Naive thymus-derived CD8-positive, alpha-beta T cell (primary cell): ENCODE measurements at regions not wholly inside any gene's neighbourhood (a gene's known extent, or its start where the extent isn't known, plus 50 kb on each side); places are given as distances from the start of the nearest gene placed in this dataset.

Experiments
- ATAC-seq, 2 donors: fragments of 150-1000 bp; cut with Tn5 transposase in 1 of 2; sonication (Bioruptor Pico), chemical (Tn5 transposase) in 1 of 2; 1 replicate in 1 of 2; 2 replicates in 1 of 2; pipeline ENCODE4 v1.10.0; 2021; ENCODE audit warnings: mild to moderate bottlenecking in 2 of 2, moderate library complexity in 2 of 2
- POLR2A ChIA-PET: fragments of 350-600 bp; sonication (Branson Sonifier 250); formaldehyde crosslinking; loops from one replicate; lab custom pipeline; 2021; ENCODE audit warnings: antibody characterized with exemption; lab: Charles Lee
- DNase-seq, 10 donors: peaks; one replicate each; pipeline versions ENCODE4 v3.0.0 to v3.0.0-alpha.2; 2020 to 2022
- H3K27ac Mint-ChIP-seq, 10 donors: one replicate each; pipeline ENCODE4 v1.8.0; 2020 to 2022; ENCODE audit warnings: mild to moderate bottlenecking in 10 of 10, mixed read lengths in 10 of 10, moderate library complexity in 4 of 10, inconsistent platforms in 1 of 10
- H3K27me3 Mint-ChIP-seq, 5 donors: one replicate each; pipeline ENCODE4 v1.8.0; 2021 to 2022; ENCODE audit warnings: mixed read lengths in 5 of 5
- H3K36me3 Mint-ChIP-seq, 3 donors: one replicate each; pipeline ENCODE4 v1.8.0; 2020 to 2022; ENCODE audit warnings: mixed read lengths in 3 of 3, mild to moderate bottlenecking in 2 of 3, inconsistent platforms in 1 of 3
- H3K4me1 Mint-ChIP-seq, 4 donors: one replicate each; pipeline ENCODE4 v1.8.0; 2021 to 2022; ENCODE audit warnings: mixed read lengths in 4 of 4
- H3K4me3 Mint-ChIP-seq, 10 donors: one replicate each; pipeline ENCODE4 v1.8.0; 2020 to 2022; ENCODE audit warnings: mild to moderate bottlenecking in 10 of 10, mixed read lengths in 10 of 10, moderate library complexity in 6 of 10, inconsistent platforms in 1 of 10
- H3K9me3 Mint-ChIP-seq, 9 donors: one replicate each; pipeline ENCODE4 v1.8.0; 2020 to 2022; ENCODE audit warnings: mixed read lengths in 9 of 9, mild to moderate bottlenecking in 3 of 9, inconsistent platforms in 1 of 9, moderate library complexity in 1 of 9

DNA sequence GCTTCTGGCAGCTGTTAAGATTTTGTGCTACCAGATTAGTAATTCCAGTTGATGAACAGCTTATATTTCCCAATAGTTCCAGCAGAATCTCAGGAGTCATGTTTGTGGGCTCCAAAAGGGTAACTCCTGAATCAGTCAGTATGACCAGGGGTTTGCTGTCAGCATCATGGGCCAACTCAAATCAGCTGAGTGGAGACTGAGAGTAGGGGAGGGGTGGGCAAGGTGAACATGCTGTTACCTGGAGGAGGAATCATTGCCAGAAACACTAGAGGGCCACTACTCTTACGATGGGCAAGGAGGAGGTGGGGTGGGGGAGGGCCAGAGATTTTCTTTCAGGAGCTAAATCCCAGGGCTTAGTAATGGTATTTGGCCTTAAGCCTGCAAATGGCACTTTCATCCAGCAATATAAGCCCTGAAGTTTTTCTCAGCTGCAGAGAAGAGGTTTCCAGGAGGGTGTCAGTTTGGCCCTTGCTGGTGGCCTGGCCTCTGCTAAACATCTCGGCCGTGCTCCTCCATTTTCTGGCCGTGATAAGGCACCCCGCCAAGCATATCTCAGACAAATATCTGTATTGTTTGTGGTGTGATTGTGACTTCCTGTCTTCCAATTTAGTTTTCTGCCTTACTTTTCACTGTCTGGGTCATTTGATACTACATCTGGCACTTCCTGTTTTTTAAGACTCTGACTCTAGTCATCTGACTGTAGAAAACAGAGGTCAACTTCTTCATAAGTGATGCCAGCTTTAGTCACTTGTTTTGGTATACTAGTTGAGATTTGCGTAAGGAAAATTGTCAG, 120.5 kb upstream of the CXCR4 start:
- DNase-seq = peak in 7 of 10 donors; percentile 18 to 73 (median 51)
- H3K27me3 Mint-ChIP-seq = no peaks in the 10 kb centered on the region
- peak; percentile 77 to 86 for ATAC-seq
- peaks cover 36 to 89% (median 58%) of the 10 kb centered on the region in 4 donors for H3K4me1 Mint-ChIP-seq
- H3K27ac Mint-ChIP-seq = peak overlapping the region; percentile 87 to 96 (median 94)
- POLR2A ChIA-PET = interaction anchor here (0.7 to 4.5 kb wide), 15 partner anchors 8 to 139 kb away, joined by 3 to 79 read pairs (median 8); partner anchors contain the start of gene CXCR4
- peak overlapping the region in 9 of 10 donors; percentile 11 to 61 (median 38) for H3K4me3 Mint-ChIP-seq
- no peaks in the 10 kb centered on the region for H3K36me3 Mint-ChIP-seq
- H3K9me3 Mint-ChIP-seq = peaks cover 0 to 5% (median 0%) of the 10 kb centered on the region in 9 donors

DNA sequence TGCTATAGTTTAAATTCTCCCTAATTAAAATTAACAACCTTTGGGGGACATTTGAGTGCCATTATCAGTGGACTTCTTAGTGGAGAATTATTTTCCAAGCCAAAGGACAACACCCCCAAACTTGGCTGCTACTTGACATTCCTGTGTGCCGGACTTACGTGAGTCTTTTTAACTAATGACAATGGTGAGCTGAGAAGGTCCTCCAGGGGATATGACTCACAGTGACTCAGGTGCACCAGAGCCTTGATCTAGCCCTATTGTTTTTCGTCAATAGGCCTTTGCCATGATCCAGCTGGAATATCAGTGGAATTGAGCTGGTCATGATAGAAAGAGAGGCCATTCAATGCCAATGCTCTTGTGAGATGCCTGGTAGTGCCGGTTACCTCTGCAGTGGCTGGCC, 118.1 kb upstream of the CXCR4 start:
- Mint-ChIP-seq H3K27me3 (no peaks in the 10 kb centered on the region), H3K4me1 (peaks cover 23 to 84% (median 39%) of the 10 kb centered on the region in 4 donors), H3K4me3 (no peak overlapping the region), H3K36me3 (no peaks in the 10 kb centered on the region), H3K27ac (peak overlapping the region in 6 of 10 donors; percentile 32 to 95 (median 88)), H3K9me3 (peaks cover 0 to 2% (median 0%) of the 10 kb centered on the region in 9 donors)
- POLR2A ChIA-PET = interaction anchor here (4.5 kb wide), 1 partner anchor 101 kb away, joined by 79 read pairs; no protein-coding TSS in a partner anchor
- DNase-seq = no peak
- ATAC-seq = no peak

DNA sequence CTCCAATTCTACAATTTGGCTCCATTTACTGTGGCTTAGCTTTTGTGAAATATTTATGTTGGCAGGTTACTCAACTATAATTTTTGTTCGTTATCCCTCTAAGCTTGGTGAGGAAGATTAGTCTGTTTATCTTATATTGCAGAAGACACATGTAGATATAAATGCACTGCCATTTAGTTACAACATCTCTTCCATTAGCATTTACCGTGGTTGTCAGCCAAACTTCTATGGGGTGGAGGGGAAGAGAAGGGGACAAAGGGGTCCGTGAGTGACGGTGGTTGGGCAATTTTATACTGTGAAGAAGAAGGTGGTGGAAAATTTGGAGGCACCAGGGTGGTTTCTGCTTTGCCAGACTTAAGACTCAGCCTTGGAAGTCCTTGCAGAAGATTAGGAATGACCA, 117.6 kb upstream of the CXCR4 start:
- POLR2A ChIA-PET = interaction anchor here (0.6 kb wide), 1 partner anchor 288 kb away, joined by 3 read pairs; no protein-coding TSS in a partner anchor
- Mint-ChIP-seq H3K36me3 (no peaks in the 10 kb centered on the region), H3K4me1 (peaks cover 23 to 80% (median 37%) of the 10 kb centered on the region in 4 donors), H3K27me3 (no peaks in the 10 kb centered on the region), H3K27ac (peak overlapping the region in 6 of 10 donors; percentile 25 to 93 (median 48)), H3K4me3 (no peak overlapping the region), H3K9me3 (peaks cover 0 to 2% (median 0%) of the 10 kb centered on the region in 9 donors)
- DNase-seq (no peak), ATAC-seq (no peak)

DNA sequence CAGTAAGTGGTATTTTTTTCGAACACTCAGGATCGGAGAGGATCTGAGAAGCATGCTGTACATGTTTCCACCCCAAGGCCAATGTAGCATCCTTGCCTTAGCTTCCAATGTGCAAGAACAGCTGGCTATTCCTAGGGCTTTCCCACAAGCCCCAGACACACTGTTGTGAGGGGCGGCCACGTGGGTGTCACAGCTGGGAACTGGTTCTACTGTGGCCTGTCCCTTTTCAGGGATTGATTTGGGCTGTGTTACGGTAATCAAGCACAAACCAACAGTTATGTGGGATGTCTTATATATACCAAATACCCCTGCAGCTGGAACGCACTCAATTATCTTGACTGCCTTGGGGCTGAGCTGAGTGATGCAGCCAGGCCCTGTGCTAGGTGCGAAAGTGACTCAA, 116.3 kb upstream of the CXCR4 start:
- peak overlapping the region in 6 of 10 donors; percentile 19 to 93 (median 73) for H3K27ac Mint-ChIP-seq
- peaks cover 16 to 68% (median 24%) of the 10 kb centered on the region in 4 donors for H3K4me1 Mint-ChIP-seq
- DNase-seq (no peak), ATAC-seq (no peak)
- no peak overlapping the region for H3K4me3 Mint-ChIP-seq
- H3K36me3 Mint-ChIP-seq = peaks cover 0 to 2% (median under 1%) of the 10 kb centered on the region in 3 donors
- H3K9me3 Mint-ChIP-seq = peaks cover 0 to 3% (median 0%) of the 10 kb centered on the region in 9 donors
- H3K27me3 Mint-ChIP-seq = no peaks in the 10 kb centered on the region
- POLR2A ChIA-PET = interaction anchor here (1.2 kb wide), 1 partner anchor 107 kb away, joined by 3 read pairs; no protein-coding TSS in a partner anchor

DNA sequence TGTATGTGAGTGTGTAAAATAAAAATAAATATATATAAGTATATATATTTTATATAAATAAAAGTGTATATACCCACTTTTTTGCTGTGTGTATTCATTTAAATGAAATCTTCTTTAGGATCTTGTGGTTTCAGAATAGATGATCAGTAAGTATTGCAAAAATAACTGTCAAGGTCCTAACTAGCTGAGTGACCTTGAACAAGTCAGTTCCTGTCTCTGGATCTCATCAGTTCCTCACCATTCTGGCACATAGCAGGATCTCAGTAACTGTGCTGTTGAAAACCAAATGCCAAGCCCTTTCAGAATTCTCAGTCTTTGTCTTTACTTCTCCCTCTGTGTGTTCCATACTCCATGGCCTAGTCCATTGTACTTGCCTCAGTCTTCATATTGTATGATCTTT, 115.3 kb upstream of the CXCR4 start:
- no peaks in the 10 kb centered on the region for H3K27me3 Mint-ChIP-seq
- peak overlapping the region in 5 of 10 donors; percentile 11 to 70 (median 28) for H3K27ac Mint-ChIP-seq
- POLR2A ChIA-PET = interaction anchor here (1.2 kb wide), 1 partner anchor 106 kb away, joined by 3 read pairs; no protein-coding TSS in a partner anchor
- H3K36me3 Mint-ChIP-seq = peaks cover 0 to 7% (median 2%) of the 10 kb centered on the region in 3 donors
- DNase-seq = no peak
- peaks cover 0 to 8% (median 0%) of the 10 kb centered on the region in 9 donors for H3K9me3 Mint-ChIP-seq
- ATAC-seq = no peak
- no peak overlapping the region for H3K4me3 Mint-ChIP-seq
- H3K4me1 Mint-ChIP-seq = peaks cover 13 to 58% (median 16%) of the 10 kb centered on the region in 4 donors

DNA sequence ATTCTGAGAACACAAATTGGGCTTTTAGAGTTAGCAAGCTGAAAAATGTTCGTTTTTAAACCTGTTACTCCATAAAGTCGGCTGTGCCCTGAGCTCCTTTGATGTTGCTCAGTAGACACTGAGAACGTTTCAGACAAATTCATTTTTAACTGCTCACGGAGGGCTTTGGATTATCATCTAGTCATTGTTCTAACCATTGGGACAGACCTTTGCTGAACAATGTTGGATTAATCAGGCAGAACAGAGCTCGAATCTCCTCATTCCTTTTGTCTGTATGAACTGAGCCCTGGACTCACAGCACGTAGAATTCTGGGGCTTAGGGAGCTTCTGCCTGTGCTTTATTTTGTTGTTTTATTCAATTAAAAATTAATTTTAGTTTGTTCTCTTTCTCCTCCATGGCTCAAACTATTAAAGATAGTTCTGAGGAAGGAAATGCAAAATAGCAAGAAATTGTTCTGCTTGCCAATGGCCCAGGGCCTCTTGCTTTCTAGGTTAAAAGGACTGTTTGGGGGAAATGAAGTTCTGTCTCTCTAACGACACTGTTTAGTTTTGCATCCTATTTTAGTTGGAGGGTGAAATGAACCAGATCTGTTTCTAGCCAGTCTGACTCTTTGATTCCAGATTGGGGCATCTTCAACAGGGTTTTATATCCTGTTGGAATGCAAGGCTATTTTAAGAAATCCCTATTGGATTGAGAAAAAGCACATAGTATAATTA, 114.7 kb upstream of the CXCR4 start:
- POLR2A ChIA-PET = interaction anchor here (0.6 kb wide), 1 partner anchor 59 kb away, joined by 3 read pairs; no protein-coding TSS in a partner anchor
- DNase-seq = no peak
- no peaks in the 10 kb centered on the region for H3K27me3 Mint-ChIP-seq
- H3K9me3 Mint-ChIP-seq = peaks cover 0 to 8% (median 0%) of the 10 kb centered on the region in 9 donors
- no peak for ATAC-seq
- no peak overlapping the region for H3K4me3 Mint-ChIP-seq
- peak overlapping the region in 2 of 10 donors; percentile 23 to 48 for H3K27ac Mint-ChIP-seq
- peaks cover 9 to 51% (median 12%) of the 10 kb centered on the region in 4 donors for H3K4me1 Mint-ChIP-seq
- H3K36me3 Mint-ChIP-seq = peaks cover 0 to 7% (median 2%) of the 10 kb centered on the region in 3 donors

DNA sequence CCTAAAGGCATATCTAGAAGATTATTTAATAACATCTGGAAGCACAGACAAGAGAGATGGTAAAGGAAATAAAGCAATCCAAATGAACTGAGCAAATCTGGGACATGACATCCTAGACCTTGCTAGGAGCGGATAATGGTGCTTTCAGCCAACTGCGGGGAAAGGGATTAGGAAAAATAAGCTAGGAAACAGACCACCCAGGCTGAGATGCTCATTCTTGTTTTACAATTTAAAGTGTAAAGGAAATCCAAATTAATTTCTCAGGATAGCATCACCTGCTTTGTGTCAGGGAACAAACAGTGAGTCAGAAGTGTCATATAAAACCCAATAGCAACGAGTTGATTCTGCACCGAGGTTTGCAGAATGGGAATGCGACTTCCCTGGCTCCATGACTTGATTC, 112.5 kb upstream of the CXCR4 start:
- H3K4me3 Mint-ChIP-seq = no peak overlapping the region
- H3K4me1 Mint-ChIP-seq = peaks cover 14 to 51% (median 23%) of the 10 kb centered on the region in 4 donors
- POLR2A ChIA-PET = interaction anchor here (1.1 kb wide), 1 partner anchor 25 kb away, joined by 3 read pairs; no protein-coding TSS in a partner anchor

DNA sequence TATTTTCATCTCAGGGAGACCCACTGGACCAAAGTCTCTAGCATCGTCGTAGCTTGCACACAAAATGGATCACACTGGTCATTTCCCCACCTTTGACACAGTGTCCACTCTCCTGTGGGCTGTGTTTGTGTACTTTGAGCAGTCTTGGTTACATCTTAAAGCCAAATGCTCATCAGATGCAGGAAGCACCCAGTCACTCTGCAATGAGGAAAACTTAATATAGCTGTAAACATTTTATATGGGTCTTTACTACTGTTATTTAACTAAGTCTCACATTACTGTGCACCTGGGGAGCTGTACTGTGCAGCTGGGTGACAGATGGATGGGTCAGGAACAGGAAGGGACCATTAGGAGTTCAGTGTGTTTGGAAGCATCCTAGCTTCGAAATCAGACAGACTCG, 109.0 kb upstream of the CXCR4 start:
- Mint-ChIP-seq H3K9me3 (peaks cover 0 to 8% (median 0%) of the 10 kb centered on the region in 9 donors), H3K4me3 (no peak overlapping the region), H3K36me3 (peaks cover 0 to 7% (median 2%) of the 10 kb centered on the region in 3 donors), H3K27ac (peak overlapping the region; percentile 56 to 97 (median 92)), H3K4me1 (peaks cover 9 to 49% (median 30%) of the 10 kb centered on the region in 4 donors), H3K27me3 (no peaks in the 10 kb centered on the region)
- ATAC-seq = no peak
- DNase-seq = no peak
- POLR2A ChIA-PET = interaction anchor here (0.6 to 3.5 kb wide), 6 partner anchors 10 to 107 kb away, joined by 3 to 22 read pairs (median 5); no protein-coding TSS in a partner anchor

More for the DNA sequence above, 112.5 kb upstream of the CXCR4 start:
- peaks cover 0 to 7% (median 2%) of the 10 kb centered on the region in 3 donors for H3K36me3 Mint-ChIP-seq
- DNase-seq (no peak), ATAC-seq (no peak)
- peak overlapping the region in 5 of 10 donors; percentile 1 to 75 (median 34) for H3K27ac Mint-ChIP-seq
- peaks cover 0 to 8% (median 0%) of the 10 kb centered on the region in 9 donors for H3K9me3 Mint-ChIP-seq
- H3K27me3 Mint-ChIP-seq = no peaks in the 10 kb centered on the region

DNA sequence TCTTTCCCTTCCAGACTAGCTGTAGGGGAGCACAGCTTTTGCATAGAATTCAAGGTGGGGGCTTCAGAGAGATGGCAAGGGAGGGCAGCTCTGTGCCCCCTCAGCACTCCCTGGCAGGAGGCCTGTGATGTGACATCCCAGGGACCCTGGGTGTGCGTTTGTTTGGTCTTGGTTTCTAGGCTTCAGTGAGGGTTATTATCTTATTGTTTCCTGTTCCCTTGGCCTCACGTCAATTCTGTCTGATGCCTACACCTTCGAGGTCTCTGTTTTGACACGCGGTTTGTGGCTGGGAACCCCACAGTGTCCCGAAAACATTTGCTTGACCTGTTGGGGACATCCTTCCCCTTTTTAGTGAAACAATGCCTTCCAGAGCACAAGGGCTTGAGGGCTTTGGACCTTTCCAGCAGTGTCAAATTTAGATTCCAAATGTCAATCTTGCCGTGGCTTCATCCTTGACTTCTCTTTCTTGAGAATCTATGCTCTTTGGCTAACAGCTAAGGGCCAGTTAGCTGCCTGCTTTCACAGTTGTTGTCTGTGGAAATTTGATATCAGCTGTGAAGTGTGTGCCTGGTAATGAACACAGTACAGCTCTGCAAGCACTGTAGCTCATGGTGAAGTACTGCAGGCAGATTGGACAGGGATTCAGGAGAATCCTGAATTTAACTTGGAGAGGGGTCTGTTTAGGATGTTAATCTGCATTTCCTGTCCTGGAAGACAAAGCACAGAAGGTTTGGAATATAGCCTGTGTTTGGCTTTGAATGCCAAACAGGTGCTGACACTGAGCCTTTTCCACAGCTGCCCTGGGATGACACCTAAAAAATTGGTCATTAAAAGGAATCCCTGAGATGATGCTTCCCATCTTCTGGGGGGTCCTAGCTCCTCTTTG, 108.2 kb upstream of the CXCR4 start:
- Mint-ChIP-seq H3K27me3 (no peaks in the 10 kb centered on the region), H3K4me3 (peak overlapping the region in 9 of 10 donors; percentile 2 to 55 (median 32)), H3K9me3 (peaks cover 0 to 8% (median 0%) of the 10 kb centered on the region in 9 donors), H3K4me1 (peaks cover 7 to 50% (median 31%) of the 10 kb centered on the region in 4 donors), H3K27ac (peak overlapping the region; percentile 83 to 97 (median 92)), H3K36me3 (peaks cover 0 to 7% (median 2%) of the 10 kb centered on the region in 3 donors)
- DNase-seq (peak in 9 of 10 donors; percentile 18 to 85 (median 74)), ATAC-seq (peak; percentile 88 to 92)
- POLR2A ChIA-PET = interaction anchor here (0.6 to 3.5 kb wide), 9 partner anchors 12 to 107 kb away, joined by 3 to 22 read pairs (median 4); no protein-coding TSS in a partner anchor

DNA sequence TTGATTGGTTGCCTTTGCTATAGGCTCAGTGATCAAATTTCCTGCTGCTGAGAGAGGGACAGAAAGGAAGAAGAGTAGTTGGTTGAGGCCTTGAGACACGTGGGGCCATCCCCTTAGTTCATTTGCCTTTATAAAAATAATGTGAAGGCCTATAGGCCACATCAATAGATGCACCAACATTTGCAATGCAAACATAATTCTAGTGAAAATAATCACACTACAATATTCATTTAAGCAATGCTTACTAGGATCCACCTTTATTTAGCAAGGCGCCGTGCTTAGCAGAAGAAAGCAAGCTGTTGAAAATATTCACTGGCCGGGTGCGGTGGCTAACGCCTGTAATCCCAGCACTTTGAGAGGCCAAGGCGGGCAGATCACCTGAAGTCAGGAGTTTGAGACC, 105.3 kb upstream of the CXCR4 start:
- DNase-seq = no peak
- Mint-ChIP-seq H3K4me3 (no peak overlapping the region), H3K27me3 (no peaks in the 10 kb centered on the region), H3K9me3 (peaks cover 0 to 2% (median 0%) of the 10 kb centered on the region in 9 donors), H3K4me1 (peaks cover 7 to 68% (median 31%) of the 10 kb centered on the region in 4 donors), H3K27ac (peak overlapping the region in 4 of 10 donors; percentile 56 to 89 (median 67)), H3K36me3 (no peaks in the 10 kb centered on the region)
- POLR2A ChIA-PET = no interaction called here
- ATAC-seq = no peak

DNA sequence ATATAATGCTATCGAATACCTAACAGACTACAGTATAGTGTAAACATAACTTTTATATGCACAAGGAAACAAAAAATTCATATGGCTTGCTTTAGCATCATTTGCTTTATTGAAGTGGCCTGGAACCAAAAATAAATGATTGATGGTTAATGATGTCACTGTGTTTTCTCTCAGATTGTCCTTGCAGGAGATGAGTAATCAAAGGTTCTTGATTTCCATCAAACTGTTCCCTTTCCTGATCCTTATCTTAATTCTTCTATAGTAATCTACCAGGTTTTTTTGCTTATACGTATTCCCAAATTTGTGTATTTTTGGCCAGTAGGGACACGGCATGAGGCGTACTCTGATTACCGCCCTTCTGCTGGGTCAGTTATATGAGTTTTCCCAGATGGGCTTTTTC, 104.9 kb upstream of the CXCR4 start:
- POLR2A ChIA-PET = no interaction called here
- peaks cover 0 to 2% (median 0%) of the 10 kb centered on the region in 9 donors for H3K9me3 Mint-ChIP-seq
- H3K4me1 Mint-ChIP-seq = peaks cover 7 to 72% (median 31%) of the 10 kb centered on the region in 4 donors
- no peak for ATAC-seq
- H3K27ac Mint-ChIP-seq = peak overlapping the region in 5 of 10 donors; percentile 1 to 69 (median 39)
- no peak overlapping the region for H3K4me3 Mint-ChIP-seq
- H3K27me3 Mint-ChIP-seq = no peaks in the 10 kb centered on the region
- no peak for DNase-seq
- H3K36me3 Mint-ChIP-seq = no peaks in the 10 kb centered on the region
